HPDE6-E6E7 (cell line): ENCODE measurements at regions not wholly inside any gene's neighbourhood (a gene's known extent, or its start where the extent isn't known, plus 50 kb on each side); places are given as distances from the start of the nearest gene placed in this dataset.

Experiments
- DNase-seq: peaks from one replicate; pipeline ENCODE4 v3.0.0; 2011; ENCODE audit warnings: missing footprints; ENCODE audit errors: extremely low spot score

- DNase-seq: no peak
Observed at GRCh38 chr2:16319551-16320121, 346.0 kb downstream of the CYRIA start.

- DNase-seq: no peak
Observed at GRCh38 chr2:16318474-16319195, 347.0 kb downstream of the CYRIA start.

GRCh38 chr2:16318051-16318450, 347.6 kb downstream of the CYRIA start:
- DNase-seq: no peak

GRCh38 chr2:16317211-16317830, 348.3 kb downstream of the CYRIA start:
- DNase-seq: no peak

GRCh38 chr2:16316456-16317210, 349.0 kb downstream of the CYRIA start:
- no peak for DNase-seq

- DNase-seq: no peak
Observed at GRCh38 chr2:16315908-16316307, 349.7 kb downstream of the CYRIA start.

- DNase-seq: no peak
Observed at GRCh38 chr2:16315458-16315835, 350.2 kb downstream of the CYRIA start.

GRCh38 chr2:16314691-16315457, 350.8 kb downstream of the CYRIA start:
- no peak for DNase-seq

GRCh38 chr2:16314001-16314400, 351.6 kb downstream of the CYRIA start:
- no peak for DNase-seq

- DNase-seq: no peak
Observed at GRCh38 chr2:16313235-16313975, 352.2 kb downstream of the CYRIA start.

- no peak for DNase-seq
Observed at GRCh38 chr2:16312771-16313170, 352.9 kb downstream of the CYRIA start.

- no peak for DNase-seq
Observed at GRCh38 chr2:16311521-16312440, 353.9 kb downstream of the CYRIA start.

GRCh38 chr2:16308816-16309215, 356.8 kb downstream of the CYRIA start:
- DNase-seq: no peak

- DNase-seq: no peak
Observed at GRCh38 chr2:16304876-16305590, 360.6 kb downstream of the CYRIA start.

- no peak for DNase-seq
Observed at GRCh38 chr2:16303761-16304160, 361.9 kb downstream of the CYRIA start.

GRCh38 chr2:16303273-16303577, 362.4 kb downstream of the CYRIA start:
- DNase-seq: no peak

- no peak for DNase-seq
Observed at GRCh38 chr2:16302431-16303272, 362.3 kb downstream of the MYCN start.

- no peak for DNase-seq
Observed at GRCh38 chr2:16301961-16302360, 361.6 kb downstream of the MYCN start.

GRCh38 chr2:16298866-16299265, 358.5 kb downstream of the MYCN start:
- no peak for DNase-seq
